PC-3 (cell line): ENCODE measurements at regions not wholly inside any gene's neighbourhood (a gene's known extent, or its start where the extent isn't known, plus 50 kb on each side); places are given as distances from the start of the nearest gene placed in this dataset.

ENCODE experiments used
- ATAC-seq: fragments of 200-7000 bp; cut with Tn5 transposase; 2 replicates; pipeline ENCODE4 v1.9.1; 2020; ENCODE audit warnings: mild to moderate bottlenecking, moderate library complexity
- BruUV-seq: library from RNA; stranded (reverse); fragments of 400-500 nt; replicated peaks from 2 replicates; lab custom pipeline; 2021; lab: Mats Ljungman, UMichigan
- CTCF ChIA-PET: fragments of 300-600 bp; sonication (Branson Sonifier 250); formaldehyde crosslinking; loops from one replicate; lab custom pipeline; 2022; ENCODE audit warnings: antibody characterized with exemption; lab: Charles Lee
- POLR2A ChIA-PET: fragments of 300-600 bp; sonication (Branson Sonifier 250); formaldehyde crosslinking; loops from one replicate; lab custom pipeline; 2022; ENCODE audit warnings: antibody characterized with exemption; ENCODE audit not compliant: unreplicated experiment; lab: Charles Lee
- DNase-seq: peaks from one replicate; pipeline ENCODE4 v3.0.0-alpha.2; 2015
- H2AFZ ChIP-seq: fragments of 300-600 bp; sonication (generic); 2 replicates; pipeline ENCODE4 v1.6.0; 2016; ENCODE audit warnings: antibody characterized with exemption, low read length
- H3F3A ChIP-seq: fragments of 300-600 bp; sonication (generic); one replicate; pipeline ENCODE4 v1.6.0; 2017; ENCODE audit warnings: antibody characterized with exemption, low read length, control low read depth, mild to moderate bottlenecking; ENCODE audit not compliant: unreplicated experiment
- H3K27ac ChIP-seq: fragments of 300-600 bp; sonication (generic); 2 replicates; pipeline ENCODE4 v1.5.1; 2016; ENCODE audit warnings: mild to moderate bottlenecking, low read length
- H3K27me3 ChIP-seq: fragments of 300-600 bp; sonication (generic); 2 replicates; pipeline ENCODE4 v1.6.1; 2016; ENCODE audit warnings: low read length, mixed read lengths
- H3K36me3 ChIP-seq: fragments of 300-600 bp; sonication (generic); 2 replicates; pipeline ENCODE4 v1.6.1; 2016; ENCODE audit warnings: low read depth, mixed run types, low read length, mixed read lengths
- H3K4me1 ChIP-seq: fragments of 300-600 bp; sonication (generic); 2 replicates; pipeline ENCODE4 v1.5.1; 2016; ENCODE audit warnings: low read length; ENCODE audit not compliant: insufficient read depth
- H3K4me2 ChIP-seq: fragments of 300-600 bp; sonication (generic); 2 replicates; pipeline ENCODE4 v1.6.0; 2016; ENCODE audit warnings: low read length
- H3K4me3 ChIP-seq: fragments of 300-600 bp; sonication (generic); 2 replicates; pipeline ENCODE4 v1.5.1; 2016; ENCODE audit warnings: mild to moderate bottlenecking, low read length, mixed read lengths
- H3K79me2 ChIP-seq: fragments of 300-600 bp; sonication (generic); 2 replicates; pipeline ENCODE4 v1.6.1; 2017; ENCODE audit warnings: low read length, mixed read lengths
- H3K9ac ChIP-seq: fragments of 300-600 bp; sonication (generic); 2 replicates; pipeline ENCODE4 v1.6.0; 2016; ENCODE audit warnings: mild to moderate bottlenecking, low read length
- H3K9me2 ChIP-seq: fragments of 300-600 bp; sonication (generic); replicated peaks from 2 replicates; pipeline ENCODE4 v1.6.1; 2016; ENCODE audit warnings: mixed run types, low read length, mixed read lengths
- H3K9me3 ChIP-seq: fragments of 300-600 bp; sonication (generic); 2 replicates; pipeline ENCODE4 v1.6.1; 2016; ENCODE audit warnings: low read length, mixed read lengths
- H4K20me1 ChIP-seq: fragments of 300-600 bp; sonication (generic); 2 replicates; pipeline ENCODE4 v1.6.1; 2016; ENCODE audit warnings: low read length, mixed read lengths
- CTCF ChIP-seq: fragments of 300-600 bp; sonication (generic); conservative IDR thresholded peaks from 2 replicates; pipeline ENCODE4 v1.5.1; 2017; ENCODE audit warnings: antibody characterized with exemption, low read depth, mild to moderate bottlenecking, low read length
- EZH2 ChIP-seq: fragments of 300-600 bp; sonication (generic); IDR thresholded peaks from one replicate; pipeline ENCODE4 v1.6.1; 2017; ENCODE audit warnings: antibody characterized with exemption, mild to moderate bottlenecking, low read length; ENCODE audit not compliant: unreplicated experiment
- EZH2phosphoT487 ChIP-seq: fragments of 300-600 bp; sonication (generic); IDR thresholded peaks from 2 replicates; pipeline ENCODE4 v1.6.1; 2018; ENCODE audit warnings: mild to moderate bottlenecking, antibody characterized with exemption, low read length, borderline replicate concordance
- intact Hi-C: fragments of 100-400 bp; cut with micrococcal nuclease; formaldehyde crosslinking; loops from 2 replicates; pipeline ENCODE4 v1.9.0; 2023

GRCh38 chr18:27787547-27787946 is 389.4 kb downstream of the CDH2 start:
- ATAC-seq (no peak), DNase-seq (no peak)
- H3K27ac ChIP-seq = no peak overlapping the region
- H2AFZ ChIP-seq = no peak overlapping the region
- H3K79me2 ChIP-seq = no peaks in the 10 kb centered on the region
- no peaks in the 10 kb centered on the region for H4K20me1 ChIP-seq
- H3K4me1 ChIP-seq = peaks cover 16% of the 10 kb centered on the region
- H3K9me2 ChIP-seq = no peaks in the 10 kb centered on the region
- H3K4me2 ChIP-seq = no peak overlapping the region
- H3K9ac ChIP-seq = no peak overlapping the region
- no peak overlapping the region for H3K4me3 ChIP-seq
- TF ChIP-seq EZH2phosphoT487 = no peak
- no peak for TF ChIP-seq EZH2
- TF ChIP-seq CTCF = no peak
- no peaks in the 10 kb centered on the region for H3F3A ChIP-seq
- POLR2A ChIA-PET = interaction anchor here (0.6 kb wide), 1 partner anchor 1303 kb away, joined by 3 read pairs; no protein-coding TSS in a partner anchor
- no peaks in the 10 kb centered on the region for H3K36me3 ChIP-seq
- H3K9me3 ChIP-seq = no peaks in the 10 kb centered on the region
- H3K27me3 ChIP-seq = no peaks in the 10 kb centered on the region
- BruUV-seq = no TSS peak
- CTCF ChIA-PET = interaction anchor here (0.6 kb wide), 1 partner anchor 23 kb away, joined by 5 read pairs; no protein-coding TSS in a partner anchor
- intact Hi-C loops = no loop called here

GRCh38 chr18:27785815-27786471 is 391.0 kb downstream of the CDH2 start:
- TF ChIP-seq EZH2phosphoT487 (no peak), EZH2 (no peak), CTCF (no peak)
- Histone ChIP-seq H3K9ac (no peak overlapping the region), H3K4me3 (no peak overlapping the region), H4K20me1 (no peaks in the 10 kb centered on the region), H3K36me3 (no peaks in the 10 kb centered on the region), H3K27ac (no peak overlapping the region), H3K9me3 (no peaks in the 10 kb centered on the region), H3K27me3 (no peaks in the 10 kb centered on the region), H3K79me2 (no peaks in the 10 kb centered on the region), H3K4me1 (peaks cover 16% of the 10 kb centered on the region), H3F3A (no peaks in the 10 kb centered on the region), H3K4me2 (no peak overlapping the region), H2AFZ (no peak overlapping the region), H3K9me2 (no peaks in the 10 kb centered on the region)
- ATAC-seq (no peak), DNase-seq (no peak)
- CTCF ChIA-PET = no interaction called here
- POLR2A ChIA-PET = no interaction called here
- intact Hi-C loops = no loop called here
- BruUV-seq = no TSS peak

GRCh38 chr18:27780061-27780745 is 396.7 kb downstream of the CDH2 start:
- Histone ChIP-seq H3K9me2 (no peaks in the 10 kb centered on the region), H3K27ac (no peak overlapping the region), H3K9ac (no peak overlapping the region), H3K4me1 (no peaks in the 10 kb centered on the region), H3F3A (no peaks in the 10 kb centered on the region), H2AFZ (no peak overlapping the region), H3K9me3 (no peaks in the 10 kb centered on the region), H4K20me1 (no peaks in the 10 kb centered on the region), H3K4me3 (no peak overlapping the region), H3K79me2 (no peaks in the 10 kb centered on the region), H3K4me2 (no peak overlapping the region), H3K27me3 (no peaks in the 10 kb centered on the region), H3K36me3 (no peaks in the 10 kb centered on the region)
- no TSS peak for BruUV-seq
- no peak for ATAC-seq
- ChIA-PET CTCF (no interaction called here), POLR2A (no interaction called here)
- TF ChIP-seq EZH2phosphoT487 = no peak
- no peak for TF ChIP-seq EZH2
- no peak for TF ChIP-seq CTCF
- DNase-seq = no peak
- intact Hi-C loops = no loop called here
